ENCODE measurements at regions not wholly inside any gene's neighbourhood (a gene's known extent, or its start where the extent isn't known, plus 50 kb on each side); places are given as distances from the start of the nearest gene placed in this dataset.

- H3K4me3 ChIP-seq (ENCODE audit: low read depth, low read length) = no peak overlapping the region
- CTCF ChIA-PET = no interaction called here
- no peaks in the 10 kb centered on the region; the same call in 1 of the 2 replicates for H3K4me1 ChIP-seq (ENCODE audit: control insufficient read depth, insufficient read depth, low read length)
- POLR2A ChIA-PET = no interaction called here
- no peaks in the 10 kb centered on the region for H3K9me3 ChIP-seq (ENCODE audit: control insufficient read depth, insufficient read depth, low read depth, low read length)
- H3K36me3 ChIP-seq (ENCODE audit: control insufficient read depth in 2 of 2, insufficient read depth in 1 of 2, low read length in 2 of 2) = no peaks in the 10 kb centered on the region
- no peak overlapping the region for H3K27ac ChIP-seq (ENCODE audit: extremely low read depth, low read depth, low read length)
- TF ChIP-seq SCRT1 (tag by site-specific recombination; IDR thresholded peaks at IDR 0.05; ENCODE audit: borderline replicate concordance) = no peak
- no peak for TF ChIP-seq ZNF610 (tag by site-specific recombination; IDR thresholded peaks at IDR 0.05; ENCODE audit: borderline replicate concordance)
- TF ChIP-seq ZNF248 (tag by site-specific recombination; IDR thresholded peaks at IDR 0.05) = no peak
- 0 out of 2 replicates have a peak, but pooled peaks have one; percentile 41 for TF ChIP-seq ZNF600 (tag by site-specific recombination; IDR thresholded peaks at IDR 0.05)
- TF ChIP-seq ZEB2 (tag by site-specific recombination; IDR thresholded peaks at IDR 0.05) = peak; percentile 37; the same call in 1 of the 2 replicates
- no peak for TF ChIP-seq ZNF350 (tag by site-specific recombination; IDR thresholded peaks at IDR 0.05)
- no peak for TF ChIP-seq ZNF558 (tag by site-specific recombination; IDR thresholded peaks at IDR 0.05)
- no peak for TF ChIP-seq GLI4 (tag by site-specific recombination; IDR thresholded peaks at IDR 0.05)
- TF ChIP-seq ZNF76 (tag by site-specific recombination; IDR thresholded peaks at IDR 0.05; ENCODE audit: borderline replicate concordance, low read depth) = no peak
- no peak for TF ChIP-seq ZNF433 (tag by site-specific recombination; IDR thresholded peaks at IDR 0.05; ENCODE audit: low read depth)
- no peak for TF ChIP-seq HOXA7 (CRISPR knock-in tag; IDR thresholded peaks at IDR 0.05; ENCODE audit: borderline replicate concordance)
- no peak for TF ChIP-seq ZNF521 (tag by site-specific recombination; IDR thresholded peaks at IDR 0.05)
- TF ChIP-seq PRDM4 (tag by site-specific recombination; IDR thresholded peaks at IDR 0.05) = peak; percentile 56; the same call in 1 of the 2 replicates
- no peak for TF ChIP-seq MYNN (tag by site-specific recombination; IDR thresholded peaks at IDR 0.05; ENCODE audit: borderline replicate concordance)
- TF ChIP-seq ATF2 (tag by site-specific recombination; IDR thresholded peaks at IDR 0.05; ENCODE audit: low read depth) = peak; percentile 94
- no peak for TF ChIP-seq ZNF548 (tag by site-specific recombination; IDR thresholded peaks at IDR 0.05)
- TF ChIP-seq GLIS2 (tag by site-specific recombination; IDR thresholded peaks at IDR 0.05) = 0 out of 2 replicates have a peak, but pooled peaks have one; percentile 24
- no peak for TF ChIP-seq ZNF423 (tag by site-specific recombination; IDR thresholded peaks at IDR 0.05)
- no peak for TF ChIP-seq HIC1 (tag by site-specific recombination; IDR thresholded peaks at IDR 0.05)
- TF ChIP-seq ZNF23 (tag by site-specific recombination; IDR thresholded peaks at IDR 0.05; ENCODE audit: borderline replicate concordance) = no peak
- no peak for TF ChIP-seq ZNF138 (tag by site-specific recombination; IDR thresholded peaks at IDR 0.05; ENCODE audit: borderline replicate concordance)
- TF ChIP-seq ZNF335 (tag by site-specific recombination; conservative IDR thresholded peaks at IDR 0.05) = peak; percentile 56; the same call in 1 of the 2 replicates
- no peak for TF ChIP-seq ZNF549 (tag by site-specific recombination; IDR thresholded peaks at IDR 0.05)
- TF ChIP-seq OSR2 (tag by site-specific recombination; IDR thresholded peaks at IDR 0.05) = peak; percentile 47; the same call in 1 of the 2 replicates
- no peak for TF ChIP-seq ZFP3 (tag by site-specific recombination; IDR thresholded peaks at IDR 0.05; ENCODE audit: low read depth)
- peak; percentile 93 for TF ChIP-seq GLIS1 (tag by site-specific recombination; IDR thresholded peaks at IDR 0.05)
- no peak for TF ChIP-seq ZFHX2 (tag by site-specific recombination; conservative IDR thresholded peaks at IDR 0.05)
- no peak for TF ChIP-seq ZSCAN16 (tag by site-specific recombination; IDR thresholded peaks at IDR 0.05)
- no peak for TF ChIP-seq ZNF426 (tag by site-specific recombination; IDR thresholded peaks at IDR 0.05)
Measured at GRCh38 chr12:116459916-116460663, 99.1 kb upstream of the MAP1LC3B2 start.
